Fibroblast of lung (primary cell): ENCODE measurements at regions not wholly inside any gene's neighbourhood (a gene's known extent, or its start where the extent isn't known, plus 50 kb on each side); places are given as distances from the start of the nearest gene placed in this dataset.

ENCODE experiments used
- DNase-seq, 2 donors: peaks; one replicate each; pipeline versions ENCODE4 v3.0.0 to v3.0.0-alpha.2; 2010; ENCODE audit warnings: low read depth in 2 of 2
- H2AFZ ChIP-seq: 2 replicates; pipeline ENCODE4 v1.5.1; 2012; ENCODE audit warnings: low read length, control low read depth, inconsistent platforms
- H3K27ac ChIP-seq: 2 replicates; pipeline ENCODE4 v1.5.1; 2011; ENCODE audit warnings: low read length, control low read depth; ENCODE audit not compliant: insufficient read depth
- H3K27me3 ChIP-seq: 2 replicates; pipeline ENCODE4 v1.5.1; 2011; ENCODE audit warnings: mild to moderate bottlenecking, low read length; ENCODE audit not compliant: control insufficient read depth, insufficient read depth
- H3K36me3 ChIP-seq: 2 replicates; pipeline ENCODE4 v1.5.1; 2011; ENCODE audit warnings: low read length; ENCODE audit not compliant: control insufficient read depth, insufficient read depth
- H3K4me1 ChIP-seq: 2 replicates; pipeline ENCODE4 v1.5.1; 2011; ENCODE audit warnings: low read length; ENCODE audit not compliant: control insufficient read depth, insufficient read depth; ENCODE audit errors: extremely low read depth
- H3K4me2 ChIP-seq: 2 replicates; pipeline ENCODE4 v1.5.1; 2011; ENCODE audit warnings: low read length, control low read depth; ENCODE audit not compliant: insufficient read depth; ENCODE audit errors: extremely low read depth
- H3K4me3 ChIP-seq, 4 experiments: fragments of 200-600 bp in 1 of 4; sonication (generic) in 1 of 4; replicated peaks in 1 of 4; 2 replicates each; pipeline ENCODE4 v1.5.1; 2011 to 2016; ENCODE audit warnings: low read length in 4 of 4, low read depth in 3 of 4, mild to moderate bottlenecking in 3 of 4, control low read depth in 2 of 4, inconsistent platforms in 1 of 4, mixed read lengths in 1 of 4; ENCODE audit not compliant: insufficient read depth in 1 of 4; ENCODE audit errors: control extremely low read depth in 1 of 4
- H3K79me2 ChIP-seq: 2 replicates; pipeline ENCODE4 v1.5.1; 2012; ENCODE audit warnings: mild to moderate bottlenecking, low read length, inconsistent platforms; ENCODE audit not compliant: control insufficient read depth, insufficient read depth
- H3K9ac ChIP-seq: 2 replicates; pipeline ENCODE4 v1.5.1; 2011; ENCODE audit warnings: mild to moderate bottlenecking, low read length, control low read depth; ENCODE audit not compliant: insufficient read depth
- H3K9me3 ChIP-seq: 2 replicates; pipeline ENCODE4 v1.5.1; 2012; ENCODE audit warnings: low read depth, low read length; ENCODE audit not compliant: control insufficient read depth, insufficient read depth
- H4K20me1 ChIP-seq: 2 replicates; pipeline ENCODE4 v1.5.1; 2011; ENCODE audit warnings: low read length; ENCODE audit not compliant: control insufficient read depth, insufficient read depth; ENCODE audit errors: extremely low read depth
- CTCF ChIP-seq, 2 donors: IDR thresholded peaks in 1 of 2; conservative IDR thresholded peaks in 1 of 2; 1 replicate in 1 of 2; 2 replicates in 1 of 2; pipeline ENCODE4 v1.5.1; 2011 to 2012; ENCODE audit warnings: low read length in 2 of 2, control low read depth in 1 of 2, inconsistent platforms in 1 of 2, low read depth in 1 of 2, mild to moderate bottlenecking in 1 of 2
- EZH2 ChIP-seq: IDR thresholded peaks from 2 replicates; pipeline ENCODE4 v1.5.1; 2012; ENCODE audit warnings: low read length, control low read depth, mild to moderate bottlenecking; ENCODE audit errors: missing control alignments

- Histone ChIP-seq H2AFZ (no peak overlapping the region), H3K4me2 (no peak overlapping the region), H3K4me3 (no peak overlapping the region), H3K9me3 (no peaks in the 10 kb centered on the region), H4K20me1 (no peaks in the 10 kb centered on the region), H3K27ac (no peak overlapping the region), H3K27me3 (no peaks in the 10 kb centered on the region), H3K79me2 (no peaks in the 10 kb centered on the region), H3K9ac (no peak overlapping the region), H3K36me3 (no peaks in the 10 kb centered on the region), H3K4me1 (no peaks in the 10 kb centered on the region)
- TF ChIP-seq CTCF (conservative IDR thresholded peaks at IDR 0.05 in 1 of 2, IDR thresholded peaks at IDR 0.05 in 1 of 2; ENCODE audit: low read depth in 1 of 2, low read length in 2 of 2) (no peak), EZH2 (no peak)
- DNase-seq = no peak
Measured at GRCh38 chr10:4050061-4050460, 265.1 kb upstream of the KLF6 start.

DNA sequence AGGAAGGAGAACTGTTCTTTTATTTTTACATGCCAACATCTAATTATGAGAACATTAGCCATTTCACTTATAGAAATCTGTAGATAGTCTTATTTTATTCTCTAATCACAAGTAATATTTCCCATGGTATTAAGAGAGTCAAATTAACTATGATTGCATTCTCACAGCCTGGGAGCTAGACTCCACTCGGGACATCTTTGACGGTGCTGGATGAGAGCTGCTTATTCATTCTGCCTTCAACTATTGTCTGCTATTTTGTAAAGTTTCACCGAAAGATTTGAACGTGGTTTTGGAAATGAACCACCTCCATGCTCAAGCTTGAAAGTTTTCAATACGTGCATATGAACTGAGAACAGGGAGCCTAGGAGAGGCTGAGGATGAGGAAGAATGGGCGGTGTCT is 264.3 kb upstream of the KLF6 start:
- Histone ChIP-seq H3K27me3 (no peaks in the 10 kb centered on the region), H3K9ac (no peak overlapping the region), H4K20me1 (no peaks in the 10 kb centered on the region), H3K36me3 (no peaks in the 10 kb centered on the region), H3K27ac (no peak overlapping the region), H3K9me3 (no peaks in the 10 kb centered on the region), H3K79me2 (no peaks in the 10 kb centered on the region), H3K4me1 (no peaks in the 10 kb centered on the region), H3K4me2 (no peak overlapping the region), H2AFZ (no peak overlapping the region), H3K4me3 (no peak overlapping the region)
- no peak for TF ChIP-seq CTCF (conservative IDR thresholded peaks at IDR 0.05 in 1 of 2, IDR thresholded peaks at IDR 0.05 in 1 of 2; ENCODE audit: low read depth in 1 of 2, low read length in 2 of 2)
- no peak for TF ChIP-seq EZH2
- no peak for DNase-seq

GRCh38 chr10:4048236-4048864 is 263.3 kb upstream of the KLF6 start:
- no peak for DNase-seq
- H3K4me1 ChIP-seq = no peaks in the 10 kb centered on the region
- H3K79me2 ChIP-seq = no peaks in the 10 kb centered on the region
- H3K27ac ChIP-seq = no peak overlapping the region
- no peaks in the 10 kb centered on the region for H3K27me3 ChIP-seq
- H3K4me3 ChIP-seq = no peak overlapping the region
- no peaks in the 10 kb centered on the region for H3K36me3 ChIP-seq
- no peak overlapping the region for H3K9ac ChIP-seq
- no peaks in the 10 kb centered on the region for H3K9me3 ChIP-seq
- H4K20me1 ChIP-seq = no peaks in the 10 kb centered on the region
- H3K4me2 ChIP-seq = no peak overlapping the region
- H2AFZ ChIP-seq = no peak overlapping the region
- no peak for TF ChIP-seq CTCF (conservative IDR thresholded peaks at IDR 0.05 in 1 of 2, IDR thresholded peaks at IDR 0.05 in 1 of 2; ENCODE audit: low read depth in 1 of 2, low read length in 2 of 2)
- TF ChIP-seq EZH2 = no peak
